Nephron progenitor cell (in vitro differentiated cells): ENCODE measurements at regions not wholly inside any gene's neighbourhood (a gene's known extent, or its start where the extent isn't known, plus 50 kb on each side); places are given as distances from the start of the nearest gene placed in this dataset.

Experiments used
- DNase-seq: peaks from one replicate; pipeline ENCODE4 v3.0.0; 2021
- H3K27ac Mint-ChIP-seq: 2 replicates; pipeline ENCODE4 v1.8.0; 2021; ENCODE audit warnings: mild to moderate bottlenecking, moderate library complexity, mixed read lengths
- H3K27me3 Mint-ChIP-seq: 2 replicates; pipeline ENCODE4 v1.8.0; 2021; ENCODE audit warnings: mild to moderate bottlenecking, low read depth, mixed read lengths; ENCODE audit not compliant: poor library complexity
- H3K36me3 Mint-ChIP-seq: 2 replicates; pipeline ENCODE4 v1.8.0; 2021; ENCODE audit warnings: low read depth, mixed read lengths
- H3K4me1 Mint-ChIP-seq: 2 replicates; pipeline ENCODE4 v1.8.0; 2021; ENCODE audit warnings: mixed read lengths
- H3K4me3 Mint-ChIP-seq: 2 replicates; pipeline ENCODE4 v1.8.0; 2021; ENCODE audit warnings: mild to moderate bottlenecking, moderate library complexity, mixed read lengths
- H3K9me3 Mint-ChIP-seq: 2 replicates; pipeline ENCODE4 v1.8.0; 2021; ENCODE audit warnings: mild to moderate bottlenecking, moderate library complexity, mixed read lengths
- TF ChIP-seq, protein P1 (sequence below): fragments of 200-600 bp; sonication (generic); IDR thresholded peaks from 2 replicates; pipeline ENCODE4 v1.5.0; 2021; ENCODE audit warnings: antibody characterized with exemption

DNA sequence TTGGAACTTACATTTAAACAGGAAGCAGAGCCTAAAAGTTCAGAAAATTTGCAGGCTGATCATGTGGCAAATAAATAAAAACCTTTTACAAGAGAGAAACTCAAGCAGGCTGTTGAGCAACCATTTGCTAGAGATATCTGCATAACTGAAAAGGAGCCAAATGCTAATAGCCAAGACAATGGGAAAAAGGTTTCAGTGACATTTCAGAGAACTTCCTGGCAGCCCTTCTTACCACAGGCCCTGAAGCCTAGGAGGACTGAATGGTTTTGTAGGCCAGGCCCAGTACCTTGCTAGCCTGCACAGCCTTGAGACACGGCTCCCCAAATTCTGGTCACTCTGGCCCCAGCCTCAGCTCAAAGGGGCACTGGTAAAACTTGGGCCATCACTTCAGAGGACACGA, 945.1 kb downstream of the ADGRL3 start:
- no peak for DNase-seq
- Mint-ChIP-seq H3K4me1 (no peaks in the 10 kb centered on the region), H3K36me3 (no peaks in the 10 kb centered on the region), H3K4me3 (no peak overlapping the region), H3K9me3 (no peaks in the 10 kb centered on the region), H3K27me3 (no peaks in the 10 kb centered on the region), H3K27ac (no peak overlapping the region)
- TF ChIP-seq, protein P1, sequence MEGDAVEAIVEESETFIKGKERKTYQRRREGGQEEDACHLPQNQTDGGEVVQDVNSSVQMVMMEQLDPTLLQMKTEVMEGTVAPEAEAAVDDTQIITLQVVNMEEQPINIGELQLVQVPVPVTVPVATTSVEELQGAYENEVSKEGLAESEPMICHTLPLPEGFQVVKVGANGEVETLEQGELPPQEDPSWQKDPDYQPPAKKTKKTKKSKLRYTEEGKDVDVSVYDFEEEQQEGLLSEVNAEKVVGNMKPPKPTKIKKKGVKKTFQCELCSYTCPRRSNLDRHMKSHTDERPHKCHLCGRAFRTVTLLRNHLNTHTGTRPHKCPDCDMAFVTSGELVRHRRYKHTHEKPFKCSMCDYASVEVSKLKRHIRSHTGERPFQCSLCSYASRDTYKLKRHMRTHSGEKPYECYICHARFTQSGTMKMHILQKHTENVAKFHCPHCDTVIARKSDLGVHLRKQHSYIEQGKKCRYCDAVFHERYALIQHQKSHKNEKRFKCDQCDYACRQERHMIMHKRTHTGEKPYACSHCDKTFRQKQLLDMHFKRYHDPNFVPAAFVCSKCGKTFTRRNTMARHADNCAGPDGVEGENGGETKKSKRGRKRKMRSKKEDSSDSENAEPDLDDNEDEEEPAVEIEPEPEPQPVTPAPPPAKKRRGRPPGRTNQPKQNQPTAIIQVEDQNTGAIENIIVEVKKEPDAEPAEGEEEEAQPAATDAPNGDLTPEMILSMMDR: no peak

DNA sequence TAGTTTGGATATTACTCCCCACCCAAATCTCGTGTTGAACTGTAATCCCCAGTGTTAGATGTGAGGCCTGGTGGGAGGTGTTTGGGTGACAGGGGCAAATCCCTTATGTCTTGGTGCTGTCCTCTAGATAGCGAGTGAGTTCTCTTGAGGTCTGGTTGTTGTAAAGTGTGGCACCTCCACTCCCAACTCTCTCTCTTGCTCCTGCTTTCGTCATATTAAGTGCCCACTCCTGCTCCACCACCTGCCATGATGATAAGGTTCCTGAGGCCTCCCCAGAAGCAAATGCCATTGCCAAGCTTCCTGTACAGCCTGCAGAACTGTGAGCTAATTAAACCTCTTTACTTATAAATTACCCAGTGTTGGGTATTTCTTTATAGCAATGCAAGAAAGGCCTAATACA, 944.3 kb downstream of the ADGRL3 start:
- H3K27me3 Mint-ChIP-seq: no peaks in the 10 kb centered on the region
- H3K36me3 Mint-ChIP-seq: no peaks in the 10 kb centered on the region
- H3K27ac Mint-ChIP-seq: no peak overlapping the region
- TF ChIP-seq, protein P1: no peak
- H3K4me3 Mint-ChIP-seq: no peak overlapping the region
- DNase-seq: no peak
- no peaks in the 10 kb centered on the region for H3K4me1 Mint-ChIP-seq
- H3K9me3 Mint-ChIP-seq: no peaks in the 10 kb centered on the region

DNA sequence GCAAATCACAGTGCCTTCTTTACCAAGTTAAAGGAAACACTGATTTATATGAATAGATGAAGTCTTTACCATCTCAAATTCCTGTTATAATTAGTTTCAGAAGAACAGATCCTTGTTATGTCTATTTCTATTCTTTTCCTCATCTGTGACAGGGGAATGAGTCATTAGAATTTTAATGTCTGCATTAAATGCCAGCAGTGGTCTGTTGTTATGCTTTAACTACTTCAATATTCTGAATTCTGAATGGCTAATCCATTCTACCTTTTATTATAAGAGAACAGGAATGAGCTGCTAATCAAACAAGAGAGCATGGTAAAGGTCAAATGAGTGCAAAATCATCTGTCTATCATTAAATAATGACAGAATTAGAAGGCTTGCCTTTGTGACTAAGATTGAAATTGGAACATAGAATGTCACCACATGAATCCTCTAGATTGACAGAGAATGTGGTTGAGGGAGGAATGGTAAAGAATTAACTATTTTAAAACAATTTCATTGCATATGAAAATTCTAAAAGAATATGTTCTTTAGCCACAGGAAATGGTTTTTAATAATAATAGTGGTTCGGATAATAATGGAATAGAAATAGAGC, 935.5 kb downstream of the ADGRL3 start:
- Mint-ChIP-seq H3K27ac (no peak overlapping the region), H3K9me3 (peaks cover 13% of the 10 kb centered on the region), H3K27me3 (no peaks in the 10 kb centered on the region), H3K4me3 (no peak overlapping the region), H3K36me3 (no peaks in the 10 kb centered on the region), H3K4me1 (no peaks in the 10 kb centered on the region)
- TF ChIP-seq, protein P1: no peak
- DNase-seq: no peak

DNA sequence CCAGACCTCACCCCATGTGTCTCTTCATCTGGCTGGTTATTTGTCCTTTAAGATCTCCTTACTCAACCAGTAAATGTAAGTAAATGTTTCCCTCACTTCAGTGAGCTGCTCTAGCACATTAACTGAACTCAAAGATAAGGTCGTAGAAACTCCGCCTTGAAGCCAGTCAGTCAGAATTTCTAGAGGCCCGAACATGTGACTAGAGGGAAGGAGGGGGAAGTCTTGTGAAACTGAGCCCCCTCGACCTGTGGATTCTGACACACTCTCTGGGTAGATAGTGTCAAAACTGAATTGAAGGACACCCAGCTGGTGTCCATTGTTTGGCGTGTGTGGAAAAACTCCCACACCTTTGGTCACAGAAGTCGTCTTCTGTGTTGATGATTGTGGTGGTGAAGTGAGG, 933.9 kb downstream of the ADGRL3 start:
- H3K9me3 Mint-ChIP-seq: peaks cover 13% of the 10 kb centered on the region
- no peaks in the 10 kb centered on the region for H3K4me1 Mint-ChIP-seq
- H3K4me3 Mint-ChIP-seq: no peak overlapping the region
- no peaks in the 10 kb centered on the region for H3K27me3 Mint-ChIP-seq
- H3K27ac Mint-ChIP-seq: no peak overlapping the region
- TF ChIP-seq, protein P1: no peak
- no peaks in the 10 kb centered on the region for H3K36me3 Mint-ChIP-seq
- no peak for DNase-seq

DNA sequence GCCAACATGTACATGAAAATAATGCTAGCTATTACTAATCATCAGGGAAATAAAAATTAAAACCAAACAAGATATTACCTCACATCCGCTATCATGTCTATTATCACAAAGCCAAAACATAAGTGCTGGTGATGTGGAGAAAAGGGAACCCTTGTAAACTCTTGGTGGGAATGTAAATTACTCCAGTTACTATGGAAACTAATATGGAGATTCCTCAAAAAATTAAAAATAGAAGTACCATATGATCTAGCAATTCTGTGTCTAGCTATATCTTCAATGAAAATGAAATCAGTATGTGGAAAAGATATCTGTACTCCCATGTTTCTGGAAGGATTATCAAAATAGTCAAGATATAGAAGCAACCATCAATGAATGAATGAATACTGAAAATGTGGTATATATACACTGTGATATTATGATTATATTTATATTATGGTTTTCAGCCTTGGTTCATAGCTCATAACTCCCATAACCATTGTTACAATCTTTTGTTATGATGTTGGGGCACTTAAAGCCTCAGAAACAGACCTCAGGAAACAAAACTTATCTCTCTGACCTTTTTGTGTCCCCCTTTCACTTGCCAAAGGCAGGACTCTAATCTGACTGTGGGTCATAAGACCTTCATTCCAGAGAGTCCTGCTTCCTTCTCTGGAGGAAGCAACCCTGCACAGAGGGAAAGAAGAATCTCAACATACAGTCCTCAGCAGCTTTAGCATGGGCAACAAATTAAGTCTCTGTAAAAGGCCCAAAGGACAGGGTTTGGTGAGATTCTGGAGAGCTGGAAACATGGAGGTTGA, 933.2 kb downstream of the ADGRL3 start:
- DNase-seq: no peak
- H3K27me3 Mint-ChIP-seq: no peaks in the 10 kb centered on the region
- H3K4me3 Mint-ChIP-seq: no peak overlapping the region
- H3K9me3 Mint-ChIP-seq: peaks cover 13% of the 10 kb centered on the region
- TF ChIP-seq, protein P1: no peak
- no peak overlapping the region for H3K27ac Mint-ChIP-seq
- no peaks in the 10 kb centered on the region for H3K36me3 Mint-ChIP-seq
- no peaks in the 10 kb centered on the region for H3K4me1 Mint-ChIP-seq

DNA sequence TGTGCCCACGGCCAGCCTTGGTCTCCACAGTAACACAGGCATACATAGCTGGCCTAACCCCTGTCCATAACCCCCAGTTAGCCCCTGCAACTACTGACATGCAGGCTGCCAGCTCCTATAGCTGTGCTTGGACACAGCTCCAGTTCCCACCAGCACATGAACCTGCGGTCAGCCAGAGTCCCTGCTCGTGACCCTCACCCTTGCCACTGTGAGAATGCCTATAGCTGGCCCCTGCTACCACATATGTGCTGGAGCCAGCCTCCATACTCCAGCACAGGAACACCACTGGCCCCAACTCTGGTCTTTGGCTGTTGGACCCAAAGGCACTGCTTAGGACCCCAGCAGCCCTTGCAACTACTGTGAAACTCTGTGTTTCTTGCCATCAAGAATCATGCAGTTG, 930.9 kb downstream of the ADGRL3 start:
- Mint-ChIP-seq H3K27ac (no peak overlapping the region), H3K27me3 (no peaks in the 10 kb centered on the region), H3K4me3 (no peak overlapping the region), H3K4me1 (no peaks in the 10 kb centered on the region), H3K36me3 (no peaks in the 10 kb centered on the region), H3K9me3 (peaks cover 13% of the 10 kb centered on the region)
- TF ChIP-seq, protein P1: no peak
- DNase-seq: no peak
